Activated T-cell treated with anti-CD3 and anti-CD28 coated beads, Interleukin-2, amount 50 U/mL, for 48 hours (primary cell): ENCODE measurements at regions not wholly inside any gene's neighbourhood (a gene's known extent, or its start where the extent isn't known, plus 50 kb on each side); places are given as distances from the start of the nearest gene placed in this dataset.
A peak's percentile ranks its signal among the peaks of the same experiment; 100 is the strongest.
"Not testable (repeated sequence)": the region's sequence is repeated elsewhere in the genome, so short reads cannot be mapped to it uniquely, and the experiment has no call there.

Experiments
- DNase-seq, 2 experiments: peaks; one replicate each; pipeline ENCODE4 v3.0.0-alpha.2; 2020

DNA sequence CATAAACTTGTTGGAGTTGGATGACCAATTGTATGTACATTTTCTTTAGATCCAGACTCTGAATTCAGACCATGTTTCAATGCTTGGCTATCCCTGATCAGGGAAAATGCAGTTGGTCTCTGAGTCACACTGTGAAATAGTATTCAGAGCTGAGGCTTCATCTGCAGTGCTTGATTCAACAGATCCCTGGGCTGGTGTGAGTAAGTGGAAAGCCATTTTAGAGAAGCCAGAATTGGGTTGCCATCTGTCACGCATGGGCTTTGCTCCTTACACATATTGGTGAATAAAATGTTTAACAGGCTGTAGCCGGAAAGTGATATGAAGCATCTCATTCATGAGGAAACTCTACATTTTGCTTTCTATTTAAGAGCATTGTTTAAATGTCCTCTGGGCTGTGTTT, 50.0 kb upstream of the ACYP2 start:
- no peak for DNase-seq

DNA sequence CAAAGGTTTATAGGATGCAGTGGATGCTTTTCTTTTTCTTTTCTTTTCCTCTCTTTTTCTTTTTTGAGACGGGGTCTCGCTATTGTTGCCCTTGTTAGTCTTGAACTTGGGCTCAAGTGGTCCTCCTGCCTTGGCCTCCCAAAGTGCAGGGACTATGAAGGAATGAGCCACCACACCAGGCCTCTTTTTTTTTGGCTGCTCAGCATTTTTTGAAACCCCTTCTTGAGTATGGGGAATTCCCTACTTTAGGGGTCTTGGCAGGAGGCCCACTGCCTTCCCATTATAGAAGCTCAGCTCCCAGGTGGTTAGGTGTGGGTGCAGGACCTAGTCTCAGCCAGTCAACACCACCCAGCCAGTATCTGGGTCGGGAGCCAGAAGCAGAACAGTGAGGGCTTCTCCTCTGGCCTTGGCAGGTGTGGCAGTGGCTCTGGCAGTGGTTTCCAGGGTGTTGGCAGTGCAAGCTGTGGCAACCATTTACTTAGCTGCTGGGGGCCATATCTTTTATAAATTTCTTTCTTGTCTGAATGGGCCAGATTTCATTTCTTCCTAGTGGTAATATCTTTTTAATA, 51.4 kb upstream of the ACYP2 start:
- DNase-seq: no peak

DNA sequence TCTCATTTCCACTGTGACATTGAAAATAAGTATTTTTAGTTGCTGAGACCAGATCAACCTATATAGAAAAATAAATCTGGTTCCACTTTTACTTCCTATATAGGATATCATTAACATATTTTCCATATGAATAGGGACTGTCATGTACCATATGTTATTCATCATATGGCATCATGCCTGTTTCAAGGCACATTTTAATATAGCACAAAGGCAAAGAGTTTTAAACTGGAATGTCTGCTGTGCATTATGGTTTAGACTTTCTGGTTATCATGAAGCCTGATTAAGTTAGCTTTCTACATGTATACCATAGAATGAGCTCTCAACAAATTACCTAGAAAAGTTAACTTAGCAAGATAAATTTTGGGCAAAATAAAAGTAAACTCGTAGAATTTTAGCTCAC, 53.0 kb upstream of the ACYP2 start:
- DNase-seq: no peak

DNA sequence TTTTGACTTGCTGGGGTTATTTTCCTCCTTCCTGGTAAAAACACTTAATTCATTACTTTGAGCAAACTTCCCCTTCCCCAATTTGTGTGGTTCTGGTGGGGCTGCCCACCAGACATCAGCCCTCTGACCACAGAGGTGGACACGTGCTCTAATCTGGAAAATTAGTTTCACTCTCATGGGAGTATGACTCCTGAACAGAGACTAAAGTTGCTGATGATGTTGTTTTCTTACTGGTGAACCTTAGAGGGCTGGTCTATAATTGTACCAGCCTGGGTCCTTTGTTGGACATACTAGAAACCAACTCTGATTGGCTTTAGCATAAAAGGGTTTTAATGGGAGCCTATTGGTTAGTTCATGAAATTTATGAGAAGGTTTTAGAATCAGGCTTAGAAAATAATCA, 54.1 kb upstream of the ACYP2 start:
- DNase-seq: no peak

DNA sequence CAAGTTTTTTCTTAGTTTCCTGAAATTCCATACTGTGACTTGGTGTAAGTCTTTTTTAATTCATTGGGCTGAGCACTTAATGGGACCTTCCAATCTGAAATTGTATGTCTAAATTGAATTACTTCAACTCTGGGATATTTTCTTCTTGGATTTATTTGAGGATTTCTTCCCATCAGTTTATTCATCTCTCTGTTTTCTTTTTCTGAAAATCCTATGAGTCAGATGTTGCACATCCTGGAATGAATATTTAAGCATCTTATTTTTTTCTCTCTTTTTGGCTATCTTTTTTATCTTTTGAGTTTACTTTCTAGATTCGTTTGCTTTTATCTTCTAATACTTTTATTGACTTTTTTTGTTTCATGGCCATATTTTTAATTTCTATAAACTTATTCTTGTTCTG, 55.4 kb upstream of the ACYP2 start:
- no peak for DNase-seq

DNA sequence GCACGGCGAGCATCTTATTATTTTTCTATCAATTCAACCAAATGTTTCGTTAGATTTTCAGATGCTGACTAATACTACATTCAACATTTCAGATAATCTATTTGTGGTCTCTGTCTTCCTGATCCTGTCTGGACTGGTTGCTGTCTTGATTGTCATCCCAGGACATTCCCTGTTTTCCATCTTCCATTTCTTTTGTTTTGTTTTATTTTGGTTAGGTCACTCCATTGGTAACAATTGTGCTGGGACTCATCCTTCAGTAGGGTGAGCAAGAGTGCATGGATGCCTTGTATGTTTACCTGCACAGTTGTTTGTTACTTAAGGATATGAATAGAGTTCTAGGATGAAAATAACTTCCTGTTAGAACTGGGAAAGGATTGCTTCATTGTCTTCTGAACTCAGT, 55.9 kb upstream of the ACYP2 start:
- no peak for DNase-seq

DNA sequence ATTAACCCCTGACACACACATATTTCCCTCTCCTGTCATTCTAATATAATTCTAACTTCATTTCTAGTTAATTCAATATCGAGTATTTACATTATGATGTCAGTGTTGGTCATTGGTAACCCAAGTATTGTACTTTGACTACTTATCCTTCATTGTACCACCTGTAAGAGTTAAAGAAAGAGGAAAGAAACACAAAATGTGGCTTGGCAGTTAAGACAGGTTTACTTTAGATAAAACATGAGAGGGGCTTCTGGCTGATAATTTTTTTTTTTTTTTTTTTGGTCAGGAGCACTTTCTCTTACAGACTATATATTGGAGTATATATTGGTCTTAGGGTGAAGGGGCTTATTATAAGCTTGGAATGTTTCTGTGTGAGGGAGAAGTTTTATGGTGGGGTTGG, 57.0 kb upstream of the ACYP2 start:
- DNase-seq: no peak

DNA sequence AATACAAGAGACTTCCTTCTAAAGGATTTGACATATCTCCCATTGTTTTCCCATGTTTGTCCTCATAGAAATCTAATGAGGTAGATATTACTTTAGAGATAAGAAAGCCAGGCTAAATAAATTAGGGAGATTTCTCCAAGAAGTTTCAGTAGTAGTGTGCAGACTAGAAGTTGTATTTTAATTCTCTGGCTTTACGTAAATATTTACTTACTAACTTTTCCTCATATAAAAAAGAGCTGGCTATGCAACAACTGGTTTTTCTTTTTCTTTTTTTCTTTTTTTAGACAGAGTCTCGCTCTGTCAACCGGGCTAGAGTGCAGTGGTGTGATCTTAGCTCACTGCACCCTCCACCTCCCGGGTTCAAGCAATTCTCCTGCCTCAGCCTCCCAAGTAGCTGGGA, 60.6 kb upstream of the ACYP2 start:
- no peak for DNase-seq

DNA sequence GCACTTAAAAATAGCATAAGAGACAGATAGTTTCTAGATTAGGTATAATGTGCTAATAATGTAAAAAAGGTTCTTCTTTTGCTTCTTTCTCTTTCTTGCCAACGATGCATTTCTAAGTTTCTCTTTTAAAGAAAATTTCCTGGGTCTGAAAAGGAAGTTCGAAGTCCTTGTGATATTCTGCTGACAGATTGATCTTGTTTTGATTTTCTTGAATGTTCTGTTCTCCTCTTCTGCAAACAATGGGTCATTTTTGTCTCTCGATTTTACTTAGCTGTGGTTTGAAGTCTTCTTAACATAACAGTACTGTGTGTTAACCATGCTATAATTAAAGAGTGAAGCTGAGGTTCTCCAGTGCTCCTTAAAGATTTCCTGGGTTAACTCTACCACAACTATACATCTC, 61.1 kb upstream of the ACYP2 start:
- DNase-seq: no peak

DNA sequence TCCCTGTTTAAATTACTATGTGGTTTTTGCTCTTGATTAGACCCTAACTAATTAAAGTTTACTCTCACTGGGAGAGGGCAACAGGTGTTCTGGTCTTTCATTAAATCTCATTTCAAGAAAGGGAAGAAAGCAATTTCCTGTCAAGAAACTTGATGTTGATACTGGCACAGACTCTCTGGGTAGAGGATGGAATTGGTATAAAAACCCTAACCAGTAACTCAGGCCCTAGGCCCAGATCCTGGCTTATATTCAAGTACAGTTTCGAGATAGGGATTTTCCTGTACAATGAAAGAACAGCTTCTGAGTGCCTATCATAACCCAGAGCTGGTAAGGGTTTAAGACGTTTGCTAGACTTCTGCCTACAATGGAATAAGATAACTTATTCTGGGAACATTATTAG, 61.6 kb upstream of the ACYP2 start:
- no peak for DNase-seq

DNA sequence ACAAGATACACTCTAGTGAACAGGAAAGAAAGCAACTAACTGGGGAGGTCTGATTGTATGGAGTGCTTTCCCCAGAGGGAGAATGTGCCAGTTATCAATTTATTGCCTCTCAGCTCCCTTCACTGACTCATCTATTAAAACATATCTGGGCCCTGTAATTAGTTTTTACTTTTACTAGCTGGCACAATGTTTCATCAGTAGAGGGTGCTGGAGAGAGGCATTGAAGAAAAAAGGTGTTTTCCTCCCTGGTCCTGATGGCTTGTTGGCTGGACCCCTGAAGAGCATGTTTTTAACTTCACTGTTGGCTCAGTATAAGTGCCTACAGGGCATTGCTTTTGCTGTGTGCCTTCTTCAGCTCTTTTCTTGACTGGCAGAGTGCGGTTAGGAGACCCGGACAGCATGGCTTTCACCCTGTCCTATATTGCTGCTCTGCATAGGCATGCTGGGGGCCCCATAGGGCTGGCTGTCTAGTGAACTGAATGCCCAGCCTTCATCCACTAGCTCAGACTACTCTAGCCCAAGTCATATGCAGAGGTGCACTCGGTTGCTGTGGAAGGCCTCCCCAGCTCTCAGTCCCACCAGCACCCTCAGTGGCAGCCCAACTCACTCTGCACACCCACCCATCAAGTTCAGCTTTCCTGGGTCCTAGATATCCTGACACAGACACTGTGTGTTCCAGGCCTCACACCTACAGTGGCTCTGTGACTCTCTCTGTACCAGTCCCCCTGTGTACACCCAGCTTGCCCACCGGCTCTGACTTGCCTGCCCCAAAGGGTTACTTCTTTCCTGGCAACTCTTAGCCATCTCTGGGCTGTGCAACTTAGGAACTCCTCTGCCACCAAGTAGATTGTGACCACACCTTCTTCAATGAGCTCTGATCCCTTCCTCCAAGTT, 62.3 kb upstream of the ACYP2 start:
- DNase-seq: peak in 1 of 2 experiments; percentile 19

DNA sequence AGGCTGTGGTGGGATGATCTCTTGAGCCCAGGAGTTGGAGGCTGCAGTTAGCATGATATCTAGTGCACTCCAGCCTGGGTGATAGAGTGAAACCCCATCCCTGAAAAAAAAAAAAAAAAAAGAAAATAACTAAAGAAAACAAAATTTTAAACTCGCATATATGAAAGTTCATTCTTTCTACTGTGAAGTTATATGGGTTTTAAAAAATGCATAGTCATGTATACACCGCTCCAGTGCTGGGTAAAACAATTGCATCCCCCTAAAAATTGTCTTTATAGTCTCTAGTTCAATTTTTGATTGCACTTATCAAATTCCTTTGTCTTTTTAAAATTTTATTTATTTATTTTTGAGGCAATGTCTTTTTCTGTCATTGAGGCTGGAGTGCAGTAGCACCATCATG, 65.0 kb upstream of the ACYP2 start:
- no peak for DNase-seq

DNA sequence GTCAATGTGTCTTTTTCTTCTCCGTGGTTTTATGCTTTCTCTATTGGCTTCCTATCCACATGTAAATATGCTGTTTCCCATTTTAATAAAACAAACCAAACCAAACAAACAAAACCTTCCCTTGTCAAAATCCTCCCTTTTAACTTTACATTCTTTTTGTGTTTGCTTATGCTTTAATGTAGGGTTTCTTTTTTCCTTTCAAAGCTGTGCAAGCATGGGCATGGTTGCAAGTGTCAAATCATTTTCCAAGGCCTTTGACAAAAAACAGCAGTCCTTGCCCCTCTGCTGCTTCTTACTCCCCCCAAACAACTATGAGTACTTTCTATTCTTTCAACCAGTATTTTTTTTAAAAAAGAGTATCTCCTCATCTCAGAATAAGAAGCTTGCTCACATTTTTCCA, 66.0 kb upstream of the ACYP2 start:
- no peak for DNase-seq

DNA sequence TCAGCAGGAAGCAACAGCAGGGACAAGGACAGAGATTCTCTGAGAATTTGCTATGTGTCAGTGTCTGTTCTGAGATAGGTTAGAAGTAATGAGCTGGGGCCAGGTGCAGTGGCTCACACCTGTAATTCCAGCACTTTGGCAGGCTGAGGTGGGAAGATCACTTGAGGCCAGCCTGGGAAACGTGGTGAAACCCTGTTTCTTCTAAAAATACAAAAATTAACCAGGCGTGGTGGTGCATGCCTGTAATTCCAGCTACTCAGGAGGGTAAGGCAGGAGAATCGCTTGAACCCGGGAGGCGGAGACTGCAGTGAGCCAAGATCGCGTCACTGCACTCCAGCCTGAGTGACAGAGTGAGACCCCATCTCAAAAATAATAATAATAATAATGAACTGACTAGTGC, 66.5 kb upstream of the ACYP2 start:
- not testable (repeated sequence) for DNase-seq

DNA sequence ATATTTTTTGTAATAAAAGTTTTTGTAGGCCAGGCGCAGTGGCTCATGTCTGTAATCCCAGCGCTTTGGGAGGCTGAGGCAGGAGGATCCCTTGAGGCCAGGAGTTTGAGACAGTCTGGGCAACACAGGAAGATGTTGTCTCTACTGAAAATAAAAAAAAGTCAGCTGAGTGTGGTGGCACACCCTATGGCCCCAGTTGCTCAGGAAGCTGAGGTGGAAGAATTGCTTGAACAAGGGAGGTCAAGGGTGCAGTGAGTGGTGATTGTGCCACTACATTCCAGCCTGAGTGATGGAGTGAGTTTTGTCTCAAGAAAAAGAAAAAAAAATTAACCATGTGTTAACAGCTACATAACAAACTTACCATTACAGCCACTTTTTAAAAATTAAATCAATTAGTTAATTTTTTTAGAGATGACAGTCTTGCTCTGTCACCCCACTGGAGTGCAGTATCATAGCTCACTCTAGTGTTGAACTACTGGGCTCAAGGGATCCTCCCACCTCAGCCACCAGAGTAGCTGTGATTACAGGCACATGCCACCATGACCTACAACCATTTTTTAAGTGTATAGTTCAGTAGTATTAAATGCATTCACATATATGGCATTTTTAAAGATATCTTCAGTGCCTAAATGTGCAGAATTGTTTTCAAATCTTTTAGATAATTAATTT, 67.2 kb upstream of the ACYP2 start:
- DNase-seq: no peak

DNA sequence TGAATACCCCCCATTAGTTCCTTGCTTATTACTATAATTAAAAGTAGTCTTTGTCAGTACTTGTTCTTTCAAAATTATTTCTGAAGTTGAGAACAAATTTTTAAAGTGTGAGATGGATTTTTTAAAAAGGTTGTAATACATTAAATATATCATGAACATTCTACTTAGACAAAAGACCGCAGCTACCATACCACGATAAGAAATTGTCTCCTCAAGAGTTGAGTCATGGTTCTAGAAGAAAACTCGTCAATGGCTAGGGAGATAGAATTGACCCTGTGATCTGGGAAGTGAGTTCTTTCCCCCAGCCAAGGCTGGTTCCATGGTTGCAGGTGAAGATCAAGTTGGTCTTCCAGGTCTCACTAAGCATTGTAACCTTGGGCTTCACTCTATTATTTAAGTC, 67.8 kb upstream of the ACYP2 start:
- no peak for DNase-seq

DNA sequence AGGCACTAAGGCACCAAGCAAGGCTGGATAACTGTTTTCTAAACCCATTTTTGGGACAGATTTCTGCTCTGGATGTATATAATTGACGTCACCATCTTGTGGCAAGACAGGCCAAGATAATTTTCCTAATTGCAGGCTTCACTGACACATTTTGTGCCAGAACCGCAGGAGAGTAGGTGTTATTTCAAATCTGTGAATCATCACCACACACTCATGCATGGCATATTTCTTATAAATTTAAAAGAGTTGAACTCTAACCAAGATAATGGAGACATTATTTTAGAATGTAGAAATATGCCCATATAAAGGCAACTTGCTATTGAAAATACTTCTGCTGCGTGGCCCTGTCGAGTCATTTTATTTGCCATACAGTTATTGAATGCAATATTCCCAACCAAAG, 68.3 kb upstream of the ACYP2 start:
- no peak for DNase-seq

DNA sequence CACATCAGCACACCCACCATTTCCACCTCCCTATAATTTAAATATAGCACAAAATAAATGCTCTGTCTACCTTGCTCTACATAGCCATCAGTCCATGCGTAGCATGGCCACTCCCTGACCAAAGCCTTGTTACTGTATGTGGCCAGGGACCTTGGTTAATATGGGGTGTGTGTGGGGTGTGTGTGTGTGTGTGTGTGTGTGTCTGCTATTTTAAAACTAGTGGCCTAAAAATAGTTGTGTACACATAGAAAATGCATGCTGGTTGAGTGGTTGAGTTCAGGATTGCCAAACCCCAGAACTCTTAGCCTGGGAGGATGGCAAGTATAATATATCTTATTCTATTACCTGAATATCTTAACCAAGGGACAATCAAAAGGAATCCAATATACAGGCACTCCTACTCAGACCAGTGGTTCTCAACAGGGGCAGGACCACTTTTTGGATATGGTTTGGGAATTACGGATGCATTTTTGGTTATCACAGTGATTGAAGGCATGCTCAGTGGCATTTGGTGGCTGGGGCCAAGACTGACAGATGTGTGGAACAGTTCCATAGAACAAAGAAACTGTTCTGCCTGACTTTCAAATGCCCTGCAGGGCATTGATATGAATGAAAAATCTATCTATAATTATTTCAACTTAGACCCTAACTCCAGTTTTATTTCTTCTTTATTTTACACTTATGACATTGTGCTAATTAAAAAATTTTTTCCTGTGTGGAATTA, 72.3 kb upstream of the PSME4 start:
- DNase-seq: no peak

DNA sequence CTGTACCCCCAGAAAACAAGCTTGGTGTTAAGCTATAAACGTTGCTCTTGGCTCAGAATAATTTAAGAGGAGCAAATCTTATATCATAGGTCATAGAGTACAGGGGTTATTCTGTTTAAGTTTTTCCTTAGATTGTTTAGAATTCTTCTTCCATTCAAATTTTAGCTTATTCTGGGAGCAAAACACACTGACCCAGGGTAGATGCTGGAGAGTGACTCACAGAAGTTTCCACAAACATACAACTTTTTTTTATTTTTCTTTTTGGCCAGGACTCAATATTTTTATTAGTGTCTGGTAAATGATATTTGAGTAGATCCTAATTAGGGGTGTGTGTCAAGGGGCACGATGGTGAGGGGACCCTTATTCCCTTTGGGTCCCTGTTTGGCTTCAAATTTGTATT, 71.5 kb upstream of the PSME4 start:
- no peak for DNase-seq

DNA sequence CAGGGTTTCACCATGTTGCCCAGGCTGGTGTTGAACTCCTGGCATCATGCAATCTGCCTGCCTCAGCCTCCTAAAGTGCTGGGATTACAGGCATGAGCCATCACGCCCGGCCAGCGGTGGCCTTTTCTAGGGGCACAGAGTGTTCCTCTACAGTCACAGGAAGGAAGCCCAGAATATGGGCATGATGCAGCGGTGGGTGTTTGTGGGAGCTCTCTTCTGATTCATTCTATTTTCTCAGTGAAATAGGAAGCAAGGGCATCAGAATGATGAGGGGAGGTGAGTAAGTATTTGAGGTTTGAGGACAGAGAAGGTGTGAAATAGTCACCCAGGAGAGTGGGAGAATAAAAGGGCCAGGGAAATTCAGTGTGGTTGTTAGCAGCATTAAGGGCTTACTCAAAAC, 70.3 kb upstream of the PSME4 start:
- DNase-seq: peak; percentile 81

DNA sequence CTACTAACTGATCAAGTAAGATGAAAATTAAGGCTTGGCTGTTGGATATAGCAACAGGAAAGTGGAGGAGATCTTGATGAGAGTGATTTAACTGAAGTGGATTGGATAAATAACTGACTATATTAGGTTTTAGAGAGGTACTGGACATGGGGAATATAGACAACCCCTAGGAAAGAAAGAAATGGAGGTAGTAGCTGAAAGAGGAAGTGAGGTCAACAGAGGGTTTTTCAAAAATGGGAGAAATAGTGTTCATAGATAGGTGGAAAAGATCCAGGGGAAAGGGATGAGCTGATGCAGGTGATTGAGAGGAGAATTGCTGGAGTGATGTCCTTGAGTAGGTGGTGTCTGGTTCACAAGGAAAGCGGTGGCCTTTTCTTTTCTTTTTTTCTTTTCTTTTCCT, 69.9 kb upstream of the PSME4 start:
- DNase-seq: no peak

DNA sequence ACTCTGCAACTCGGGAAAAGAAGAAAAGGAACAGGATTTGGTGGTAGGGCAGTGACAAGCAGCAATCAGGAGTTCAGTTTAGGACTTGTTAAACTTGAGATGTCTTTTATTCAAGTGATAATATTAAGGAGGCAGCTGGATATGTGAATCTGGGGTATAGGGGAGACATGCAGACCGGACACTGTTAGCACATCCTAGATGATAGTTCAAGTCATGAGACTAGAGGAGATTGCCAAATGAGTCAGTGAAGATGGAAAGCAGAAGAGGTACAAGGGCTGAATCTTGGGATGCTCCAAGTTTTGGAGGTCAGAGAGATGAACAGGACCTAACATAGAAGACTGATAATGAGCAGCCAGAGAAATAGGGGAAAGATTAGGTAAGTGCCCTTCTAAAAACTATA, 69.5 kb upstream of the PSME4 start:
- DNase-seq: no peak

DNA sequence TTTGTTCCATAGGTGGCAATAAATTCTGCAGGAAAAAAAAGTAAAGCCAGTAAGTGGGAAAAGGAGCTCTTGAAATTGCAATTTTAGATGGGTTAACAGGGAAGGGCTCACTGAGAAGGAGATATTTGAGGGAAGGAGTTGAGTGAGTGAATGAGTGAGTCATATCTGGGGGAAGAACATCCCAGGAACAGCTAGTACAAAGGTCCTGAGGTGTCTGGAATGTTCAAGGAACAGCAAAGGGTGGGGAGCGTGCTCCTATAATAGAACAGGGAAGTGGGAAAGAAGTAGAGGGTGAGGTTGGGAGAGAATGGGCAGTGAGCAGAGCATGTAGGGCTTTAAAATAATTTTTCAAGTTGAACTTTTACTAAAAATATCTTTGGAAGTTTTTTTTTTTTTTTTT, 68.0 kb upstream of the PSME4 start:
- no peak for DNase-seq

DNA sequence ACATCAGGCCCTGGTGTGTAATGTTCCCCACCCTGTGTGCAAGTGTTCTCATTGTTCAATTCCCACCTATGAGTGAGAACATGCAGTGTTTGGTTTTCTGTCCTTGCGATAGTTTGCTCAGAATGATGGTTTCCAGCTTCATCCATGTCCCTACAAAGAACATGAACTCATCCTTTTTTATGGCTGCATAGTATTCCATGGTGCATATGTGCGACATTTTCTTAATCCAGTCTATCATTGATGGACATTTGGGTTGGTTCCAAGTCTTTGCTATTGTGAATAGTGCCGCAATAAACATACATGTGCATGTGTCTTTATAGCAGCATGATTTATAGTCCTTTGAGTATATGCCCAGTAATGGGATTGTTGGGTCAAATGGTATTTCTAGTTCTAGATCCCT, 60.5 kb upstream of the PSME4 start:
- DNase-seq: not testable (repeated sequence)
